GM18861 (cell line): ENCODE measurements at regions not wholly inside any gene's neighbourhood (a gene's known extent, or its start where the extent isn't known, plus 50 kb on each side); places are given as distances from the start of the nearest gene placed in this dataset.

Experiments
- ATAC-seq: cut with Tn5 transposase; IDR thresholded peaks from one replicate; pipeline ENCODE4 v1.9.1; 2021; ENCODE audit not compliant: unreplicated experiment

- ATAC-seq, result no peak
These were observed 156.9 kb upstream of the RHOBTB1 start for GRCh38 chr10:61100887-61101286.

GRCh38 chr10:61099756-61100155, 155.8 kb upstream of the RHOBTB1 start:
- ATAC-seq, result no peak

DNA sequence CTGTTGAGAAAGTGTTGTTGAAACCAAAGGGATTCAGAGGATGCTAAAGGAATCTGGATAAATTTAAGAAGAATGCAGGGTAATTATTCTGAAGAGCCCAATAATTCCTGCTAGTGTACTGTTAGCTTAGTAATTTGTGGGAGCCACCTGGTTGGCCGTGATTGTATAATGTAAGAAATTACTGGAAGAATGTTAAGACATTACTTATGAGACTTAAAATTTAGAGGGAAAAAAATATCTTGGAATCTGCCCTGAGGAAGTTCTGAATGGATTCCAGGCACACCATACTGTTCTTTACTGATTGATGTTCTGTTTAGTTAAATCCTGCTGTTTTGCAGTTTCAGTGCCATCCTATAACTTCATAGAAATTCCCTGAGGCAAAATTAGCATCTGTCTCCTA, 155.0 kb upstream of the RHOBTB1 start:
- ATAC-seq, result no peak

DNA sequence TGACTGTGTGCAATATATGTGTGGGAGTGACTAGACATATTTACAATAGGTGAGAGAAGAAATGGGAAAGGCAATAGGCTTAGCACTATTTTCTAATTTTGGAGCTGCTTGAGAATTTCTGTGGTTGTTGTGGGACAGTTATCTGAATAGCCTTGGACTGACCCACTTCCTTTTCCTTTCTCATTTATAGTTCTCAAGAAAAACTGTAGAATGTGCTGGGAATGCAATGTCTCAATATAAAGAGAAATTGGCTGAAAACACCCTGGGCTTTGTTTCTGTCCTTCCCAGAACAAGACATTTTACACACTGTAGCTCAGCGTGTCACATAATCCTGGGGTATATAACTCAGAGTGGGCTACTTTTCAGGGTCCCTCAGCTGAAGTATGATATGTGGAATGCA, 153.0 kb upstream of the RHOBTB1 start:
- ATAC-seq, result no peak

DNA sequence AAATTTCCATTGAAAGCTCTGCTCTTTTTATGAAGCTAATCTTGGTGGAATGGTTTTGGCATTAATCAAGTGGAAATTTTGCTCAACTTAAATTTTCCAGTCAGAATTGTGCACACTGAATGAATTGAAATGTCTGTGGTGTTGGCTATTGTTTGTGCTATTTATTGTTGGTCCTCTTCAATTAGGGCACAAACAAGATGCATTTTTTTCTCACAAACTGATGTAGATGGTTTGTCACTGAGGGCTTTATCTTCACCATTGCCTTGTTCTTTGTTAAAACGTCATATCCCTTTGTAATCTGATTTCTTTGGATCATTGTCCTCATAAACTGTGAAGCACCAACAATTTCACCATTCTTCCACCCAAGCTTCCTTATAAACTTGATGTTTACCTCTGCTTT, 152.1 kb upstream of the RHOBTB1 start:
- ATAC-seq, result no peak

DNA sequence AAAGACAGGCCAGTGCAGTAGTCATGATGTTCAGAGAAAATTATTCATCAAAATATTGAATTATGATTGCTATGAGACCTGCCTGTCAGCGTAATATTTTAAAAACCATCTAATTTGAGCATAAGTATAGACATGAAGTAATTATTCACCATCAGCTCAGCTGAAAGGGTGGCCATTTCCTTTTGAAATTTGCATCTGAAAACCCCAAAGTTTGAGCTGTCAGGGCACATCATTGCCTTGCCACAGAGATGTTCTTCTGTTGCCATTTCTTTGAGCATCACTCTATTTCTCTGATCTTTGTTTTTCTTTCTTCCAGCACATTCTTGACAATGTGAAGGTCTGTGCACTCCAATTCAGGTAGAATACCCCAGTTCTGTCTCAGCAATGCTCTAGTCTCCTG, 147.5 kb upstream of the RHOBTB1 start:
- ATAC-seq, result no peak

DNA sequence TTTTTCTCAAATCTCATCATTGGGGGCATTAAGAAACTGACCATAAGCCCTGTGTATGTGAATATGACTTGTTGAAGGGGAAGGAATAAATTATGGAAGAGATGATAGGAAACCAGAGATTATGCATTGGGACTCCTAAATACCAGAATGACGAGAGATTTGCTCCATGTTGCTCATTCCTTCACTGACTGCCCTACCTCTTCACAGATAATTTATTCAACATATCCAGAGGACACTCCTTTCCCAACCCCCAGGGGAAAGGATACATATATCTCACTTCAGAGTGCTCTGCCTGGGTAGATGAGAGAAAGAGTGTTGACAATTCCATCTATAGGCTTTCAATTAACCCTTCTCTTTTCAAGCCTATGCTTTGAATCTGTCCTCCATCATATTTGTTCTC, 145.3 kb upstream of the RHOBTB1 start:
- no peak for ATAC-seq

DNA sequence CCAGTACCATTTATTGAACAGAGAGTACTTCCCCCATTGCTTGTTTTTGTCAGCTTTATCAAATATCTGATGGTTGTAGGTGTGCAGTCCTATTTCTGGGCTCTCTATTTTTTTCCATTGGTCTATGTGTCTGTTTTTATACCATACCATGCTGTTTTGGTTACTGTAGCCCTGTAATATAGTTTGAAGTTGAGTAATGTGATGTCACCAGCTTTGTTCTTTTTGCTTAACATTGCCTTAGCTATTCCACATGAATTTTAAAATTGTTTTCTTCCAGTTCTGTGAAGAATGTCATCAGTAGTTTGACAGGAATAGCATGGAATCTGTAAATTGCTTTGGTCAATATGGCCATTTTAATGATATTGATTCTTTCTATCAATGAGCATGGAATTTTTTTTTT, 140.5 kb upstream of the RHOBTB1 start:
- ATAC-seq, result no peak

- no peak for ATAC-seq
These were observed 137.3 kb upstream of the RHOBTB1 start for GRCh38 chr10:61081301-61081700.

DNA sequence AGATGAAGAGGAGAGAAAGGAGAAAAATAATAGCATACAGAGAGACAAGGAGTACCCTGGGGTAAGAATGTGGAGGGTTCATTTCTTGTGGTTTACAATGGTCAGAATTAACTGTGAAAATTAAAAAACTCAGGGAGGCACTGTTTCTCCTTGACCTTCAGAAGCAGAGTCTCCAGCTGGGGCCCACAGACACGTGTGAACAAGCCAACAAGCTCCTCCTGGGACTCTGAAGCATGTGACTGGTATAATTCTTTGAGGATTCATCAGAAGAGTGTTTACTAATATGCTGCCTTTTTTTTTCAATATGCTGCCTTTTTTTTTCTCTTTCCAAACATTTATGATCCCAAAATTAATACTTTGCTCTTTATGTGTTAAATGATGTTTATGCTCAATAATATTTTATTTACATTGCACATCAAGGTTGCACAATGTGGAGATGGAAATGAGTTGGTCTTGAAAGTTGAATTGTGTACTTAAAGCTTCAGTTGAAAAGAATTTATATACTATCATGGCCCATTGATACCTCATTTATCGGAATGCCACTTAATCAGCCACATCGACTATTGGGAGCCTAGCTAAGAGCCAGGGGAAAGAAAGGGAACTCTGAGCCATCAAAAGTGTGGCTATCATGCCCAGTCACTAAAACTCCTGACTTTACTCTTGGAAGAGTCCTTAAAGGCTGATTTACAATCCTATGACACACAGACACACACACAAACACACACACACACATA, 134.7 kb upstream of the RHOBTB1 start:
- no peak for ATAC-seq

- no peak for ATAC-seq
These were observed 132.7 kb upstream of the RHOBTB1 start for GRCh38 chr10:61076572-61077114.

- ATAC-seq, result no peak
These were observed 129.4 kb upstream of the RHOBTB1 start for GRCh38 chr10:61073391-61073790.

GRCh38 chr10:61071580-61071979, 127.6 kb upstream of the RHOBTB1 start:
- no peak for ATAC-seq

DNA sequence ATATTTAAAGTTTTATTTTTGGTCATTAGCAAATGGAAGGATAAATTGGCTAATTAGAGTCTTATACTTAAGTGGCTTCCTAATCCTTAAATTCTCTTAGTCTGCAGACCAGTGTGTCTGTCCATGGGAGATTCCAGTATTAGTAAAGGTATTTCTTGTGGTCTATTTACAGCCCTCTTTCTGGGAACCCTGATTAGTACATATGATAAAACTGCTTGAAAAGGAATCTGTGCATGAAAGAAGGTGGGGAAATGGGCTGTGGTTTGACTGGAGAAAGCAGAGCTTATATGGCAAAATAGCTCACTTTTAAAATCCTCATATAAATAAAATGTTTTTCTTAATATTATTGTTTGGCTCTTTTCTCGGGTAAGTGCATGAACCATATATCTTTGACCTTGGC, 124.5 kb upstream of the RHOBTB1 start:
- ATAC-seq, result no peak

GRCh38 chr10:61067671-61068336, 123.8 kb upstream of the RHOBTB1 start:
- ATAC-seq, result no peak

GRCh38 chr10:61066661-61067344, 122.8 kb upstream of the RHOBTB1 start:
- ATAC-seq, result no peak

- ATAC-seq, result no peak
These were observed 121.1 kb upstream of the RHOBTB1 start for GRCh38 chr10:61065051-61065450.

DNA sequence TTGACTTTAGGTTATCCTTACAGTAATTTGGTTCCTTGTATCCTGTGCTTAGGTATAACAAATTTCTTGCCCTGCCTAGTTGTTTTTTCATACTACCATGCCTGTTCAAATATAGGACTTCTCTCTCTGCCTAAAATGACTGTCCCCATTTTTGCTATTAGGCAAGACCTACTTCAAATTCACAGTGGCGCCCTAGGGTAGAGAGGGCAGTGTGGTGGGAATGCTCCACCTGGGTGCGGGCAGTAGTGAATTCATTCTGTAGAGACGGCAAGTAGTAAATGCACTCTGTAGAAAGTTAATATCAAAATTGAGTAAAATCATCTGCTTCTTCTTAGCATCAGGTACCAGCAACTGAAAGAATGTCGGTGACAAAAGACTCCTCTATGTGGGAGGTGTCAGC, 120.4 kb upstream of the RHOBTB1 start:
- ATAC-seq, result no peak

GRCh38 chr10:61063901-61064300, 119.9 kb upstream of the RHOBTB1 start:
- ATAC-seq, result no peak

- no peak for ATAC-seq
These were observed 119.0 kb upstream of the RHOBTB1 start for GRCh38 chr10:61063034-61063433.

GRCh38 chr10:61061923-61062504, 118.0 kb upstream of the RHOBTB1 start:
- no peak for ATAC-seq

DNA sequence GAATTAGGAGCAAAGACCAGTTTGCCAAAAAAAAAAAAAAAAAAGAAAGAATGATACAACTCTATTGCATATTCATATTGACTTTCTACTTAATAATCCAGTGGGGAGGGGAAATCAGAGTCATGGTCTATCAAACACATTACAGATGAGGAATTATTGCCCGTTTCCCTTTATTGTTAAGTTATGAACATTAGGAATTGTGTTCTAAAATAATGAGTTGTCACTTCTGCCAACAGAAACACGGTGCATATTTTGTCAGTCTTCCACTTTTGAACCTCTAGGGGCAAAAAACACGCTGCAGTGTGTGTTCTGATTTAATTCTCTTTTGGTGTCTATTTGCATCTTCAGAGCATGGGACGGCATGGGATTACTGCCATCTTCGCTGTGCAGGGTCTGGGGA, 115.7 kb upstream of the RHOBTB1 start:
- ATAC-seq, result no peak
